GM19395 (cell line): ENCODE measurements at regions not wholly inside any gene's neighbourhood (a gene's known extent, or its start where the extent isn't known, plus 50 kb on each side); places are given as distances from the start of the nearest gene placed in this dataset.

Experiments used
- ATAC-seq: cut with Tn5 transposase; IDR thresholded peaks from one replicate; pipeline ENCODE4 v1.9.1; 2021; ENCODE audit warnings: mild to moderate bottlenecking, moderate library complexity; ENCODE audit not compliant: unreplicated experiment

DNA sequence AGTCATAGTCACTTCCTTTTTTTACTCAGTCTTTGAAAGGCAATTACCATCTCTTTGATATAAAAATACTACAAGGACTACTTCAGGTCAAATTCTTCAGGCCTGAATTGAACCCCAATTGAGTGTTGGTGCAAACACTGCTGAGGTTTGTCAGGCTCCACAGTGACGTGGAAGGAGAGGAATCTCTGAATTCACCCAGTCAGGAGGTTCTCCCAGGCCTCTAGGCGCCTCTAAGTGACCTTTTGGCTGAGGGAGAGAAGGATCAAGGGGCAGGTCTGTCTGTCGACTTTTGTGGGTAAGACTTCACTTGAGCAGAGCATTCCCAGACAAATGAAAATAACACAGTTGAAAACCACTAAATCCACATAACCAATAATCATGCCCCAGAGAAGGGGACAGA is 227.6 kb upstream of the CHRNA7 start:
- no peak for ATAC-seq

DNA sequence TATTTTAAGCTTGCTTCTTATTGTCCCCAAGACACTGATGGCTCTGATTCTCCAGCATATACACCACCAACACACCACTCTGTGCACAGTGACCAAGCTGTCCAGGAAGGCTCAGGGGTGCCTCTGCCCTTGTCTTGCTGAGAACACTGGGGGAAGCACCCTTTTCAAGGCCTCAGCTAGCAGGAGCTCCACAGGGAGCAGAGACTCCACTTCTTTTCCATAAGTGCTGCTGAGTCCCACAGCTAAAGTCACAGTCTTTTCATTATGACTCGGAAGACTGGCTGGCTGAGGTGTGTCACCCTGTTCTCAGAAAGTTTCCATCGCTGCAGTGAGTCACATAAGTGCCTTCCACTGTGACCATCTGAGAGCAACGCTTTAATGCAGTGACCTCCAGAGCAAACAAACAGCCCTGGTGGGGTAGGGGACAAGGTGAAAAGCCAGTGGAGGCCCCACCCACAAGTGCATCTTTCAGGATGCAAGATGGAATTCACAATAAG is 226.9 kb upstream of the CHRNA7 start:
- no peak for ATAC-seq

DNA sequence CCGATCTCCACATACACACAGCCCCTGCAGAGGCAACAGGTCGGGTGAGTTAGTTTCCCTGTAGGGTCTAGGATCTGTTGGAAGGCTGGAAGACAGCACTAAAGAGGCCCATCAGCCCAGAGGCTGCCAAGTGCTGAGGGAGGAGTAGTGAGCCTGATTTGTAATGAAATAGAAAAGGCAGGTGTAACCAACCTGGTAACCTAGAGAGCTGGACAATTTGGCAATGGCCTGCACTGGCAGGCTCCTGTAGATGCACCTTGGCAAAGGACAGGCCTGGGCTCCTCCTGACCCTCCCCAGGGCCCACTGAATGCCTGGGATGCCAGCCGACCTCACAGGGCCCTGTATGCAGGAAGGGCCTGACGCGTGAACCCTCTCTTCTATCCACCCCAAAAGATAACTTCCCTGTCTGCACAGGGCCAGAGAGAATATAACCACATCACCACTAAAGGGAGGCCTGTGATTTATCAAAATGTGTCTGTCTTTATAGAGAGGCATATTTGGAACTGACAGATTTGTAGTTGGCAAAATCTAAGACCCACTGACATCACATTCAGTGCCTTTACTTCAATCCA is 225.1 kb upstream of the CHRNA7 start:
- no peak for ATAC-seq

DNA sequence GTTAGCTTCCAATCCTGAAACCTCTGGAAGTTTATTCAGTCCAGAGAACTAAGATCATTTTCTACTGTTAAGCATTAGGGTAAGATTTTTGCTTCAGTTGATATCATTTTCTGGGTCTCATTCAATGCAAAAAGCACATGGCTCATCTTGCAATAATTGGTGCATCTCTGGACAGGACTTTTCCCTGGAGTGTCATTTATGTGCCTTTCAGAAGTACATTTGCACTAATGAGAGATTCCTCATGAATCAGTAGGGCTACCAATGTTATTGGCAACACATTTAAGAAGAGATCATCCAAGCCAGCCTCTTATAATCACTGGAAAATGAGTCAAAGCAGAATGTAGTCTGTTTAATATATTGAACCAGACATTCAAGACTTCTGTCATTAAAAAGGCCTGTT is 224.2 kb upstream of the CHRNA7 start:
- ATAC-seq = no peak

- no peak for ATAC-seq
Measured at GRCh38 chr15:31811641-31812040, 218.7 kb upstream of the CHRNA7 start.

DNA sequence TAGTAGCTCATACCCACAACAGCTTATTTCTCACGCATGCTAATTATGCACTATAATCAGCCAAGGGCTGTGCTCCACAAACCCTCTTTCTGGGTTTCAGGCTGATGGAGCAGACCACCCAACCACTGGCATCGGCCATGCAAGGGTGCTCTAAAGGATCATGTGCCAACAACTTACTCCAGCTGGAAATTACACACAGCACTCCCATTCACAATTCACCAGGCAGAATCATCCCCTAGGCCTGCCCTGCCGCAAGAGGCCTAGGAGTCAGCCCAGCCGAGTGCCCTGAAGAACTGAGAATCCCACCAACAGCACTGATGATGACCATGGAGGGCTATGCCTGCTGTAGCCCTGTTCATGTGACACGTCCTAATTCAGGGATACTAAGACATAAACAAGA is 216.2 kb upstream of the CHRNA7 start:
- ATAC-seq = no peak

DNA sequence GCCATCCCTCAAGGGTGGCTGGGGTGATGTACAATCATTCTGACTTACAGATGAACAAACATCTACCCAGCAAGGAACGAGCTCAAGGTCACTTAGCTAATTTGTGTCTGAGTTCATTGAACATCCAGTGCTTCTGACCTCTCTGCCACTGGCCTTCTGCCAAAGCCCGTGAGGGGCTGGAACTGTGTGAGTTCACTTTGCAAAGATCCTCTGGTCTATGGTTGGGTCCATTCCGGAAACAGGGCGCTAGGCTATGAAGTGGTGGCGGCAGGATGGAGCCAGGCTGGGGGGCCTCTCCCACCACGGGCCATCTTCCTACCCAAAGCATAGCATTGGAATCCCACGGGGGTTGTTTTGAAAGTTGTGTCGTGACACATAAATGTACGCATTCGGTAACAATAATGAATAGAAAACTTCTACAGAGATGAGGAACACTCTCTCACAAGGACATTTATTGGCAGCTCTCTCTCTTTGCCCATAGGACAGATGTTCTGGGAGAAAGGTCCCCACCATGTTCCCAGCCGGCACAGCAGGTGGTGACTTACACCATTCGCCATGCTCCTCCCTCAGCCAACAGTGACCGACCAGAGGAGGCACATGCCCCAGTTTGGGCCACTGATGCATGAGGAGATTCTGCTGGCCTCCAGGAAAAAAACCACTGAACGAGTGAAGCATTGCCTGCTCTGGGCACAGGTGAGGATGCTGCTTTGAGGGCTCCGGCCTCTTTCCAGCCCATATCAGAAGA is 214.7 kb upstream of the CHRNA7 start:
- ATAC-seq = no peak

- ATAC-seq = no peak
Measured at GRCh38 chr15:31822463-31822862, 207.9 kb upstream of the CHRNA7 start.

DNA sequence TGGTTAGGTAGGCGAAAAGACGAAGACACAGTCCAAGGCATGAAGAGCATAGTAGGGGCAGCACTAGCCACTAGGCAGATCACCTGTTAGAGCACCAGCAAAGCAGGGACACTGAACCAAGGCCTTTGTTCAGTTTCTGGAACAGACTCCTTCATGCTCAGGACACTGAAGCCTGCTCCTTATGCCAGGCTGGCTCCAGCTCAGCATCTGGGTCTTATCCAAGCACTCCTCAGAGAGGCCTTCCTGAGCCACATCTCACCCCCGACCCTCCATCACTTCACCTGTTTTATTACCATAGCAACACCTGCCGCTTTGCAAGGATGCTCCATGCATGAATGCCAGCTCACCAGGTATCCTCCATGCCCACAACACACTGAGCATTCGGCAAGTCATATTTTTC is 206.3 kb upstream of the CHRNA7 start:
- no peak for ATAC-seq

DNA sequence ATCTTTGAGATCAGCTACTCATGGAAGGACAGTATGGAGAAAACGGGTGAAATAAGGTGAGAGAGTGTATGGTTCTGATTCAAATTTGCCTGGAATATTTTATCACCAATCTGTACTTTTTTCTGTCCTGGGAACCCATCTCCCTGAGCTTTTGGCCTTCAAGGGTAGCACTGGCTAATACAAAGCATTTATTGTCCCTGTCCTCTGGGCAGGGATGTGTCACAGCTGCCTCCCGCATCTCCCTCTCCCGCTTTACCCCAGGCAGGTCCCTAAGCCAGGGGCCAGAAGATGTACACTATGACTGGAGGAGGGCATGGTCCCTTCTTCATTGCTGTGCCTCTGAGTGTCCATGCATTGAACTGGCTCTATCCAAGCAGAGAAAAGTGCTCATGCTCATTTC is 201.7 kb upstream of the CHRNA7 start:
- no peak for ATAC-seq

DNA sequence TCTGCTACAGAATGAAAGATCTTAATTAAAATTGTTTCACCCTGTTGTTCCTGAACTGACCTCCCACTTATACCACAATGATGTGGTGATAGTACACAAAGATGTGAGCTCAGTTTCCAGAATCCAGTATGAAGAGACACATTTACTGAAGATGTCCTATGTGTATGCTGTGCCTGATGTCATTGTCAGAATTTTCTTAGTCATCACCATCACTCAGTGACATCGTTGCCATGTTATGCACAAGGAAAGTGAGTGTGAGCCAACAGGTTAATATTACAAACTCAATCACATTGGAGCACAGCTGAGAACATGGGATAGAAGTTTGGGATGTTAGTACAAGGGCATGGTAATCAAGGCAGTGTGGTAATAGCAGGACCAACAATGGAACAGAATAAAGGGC is 199.7 kb upstream of the CHRNA7 start:
- no peak for ATAC-seq

DNA sequence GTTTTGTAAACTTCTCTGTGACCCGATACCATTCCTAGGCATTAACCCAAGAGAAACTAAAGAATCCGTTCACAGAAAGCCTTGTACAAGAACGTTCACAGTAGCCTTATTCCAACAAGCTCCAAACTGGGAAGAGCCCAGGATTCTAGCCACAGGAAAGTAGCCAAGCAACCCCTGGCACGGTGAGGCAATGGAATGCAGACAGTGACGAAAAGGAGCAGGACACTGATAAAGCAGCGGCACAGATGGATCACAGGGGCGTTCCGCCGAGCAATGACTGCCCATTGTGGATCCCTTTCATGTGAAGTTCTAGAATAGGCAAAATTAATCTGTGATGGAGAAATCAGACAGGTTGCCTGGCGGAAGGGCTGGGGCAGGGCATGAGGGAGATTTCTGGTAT is 198.7 kb upstream of the CHRNA7 start:
- no peak for ATAC-seq

- ATAC-seq = no peak
Measured at GRCh38 chr15:31834654-31835053, 195.7 kb upstream of the CHRNA7 start.

GRCh38 chr15:31839388-31839787 is 190.9 kb upstream of the CHRNA7 start:
- ATAC-seq = no peak

DNA sequence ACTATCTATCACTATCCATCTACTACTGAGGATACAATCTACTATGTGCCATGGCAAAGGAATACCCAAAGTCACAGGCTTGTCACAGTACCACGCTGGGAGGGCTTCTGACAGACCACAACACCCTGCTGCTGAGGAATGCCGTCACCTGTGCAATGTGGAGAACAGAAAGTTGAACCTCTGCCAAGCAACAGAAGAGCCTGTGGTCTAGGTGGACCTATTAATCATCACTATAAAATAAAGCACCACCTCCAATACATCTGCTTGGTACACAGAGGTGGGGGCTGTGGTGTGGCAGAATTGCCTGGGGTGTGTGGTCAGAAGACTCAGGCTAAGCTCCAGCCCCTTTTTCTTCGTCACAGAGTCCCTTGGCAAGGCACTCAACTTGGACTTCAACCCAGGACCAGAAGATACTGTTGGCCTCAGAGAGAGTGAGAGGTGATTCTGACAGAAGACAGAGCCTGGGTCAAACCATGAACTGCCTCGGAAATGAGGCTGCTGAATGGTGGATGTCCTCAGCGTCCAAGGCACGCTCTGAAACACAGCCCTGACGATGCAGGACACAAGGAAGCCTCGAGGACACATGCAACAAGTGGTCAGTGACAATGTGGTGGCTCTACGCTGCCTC is 189.4 kb upstream of the CHRNA7 start:
- ATAC-seq = no peak

- ATAC-seq = no peak
Measured at GRCh38 chr15:31842532-31843195, 187.7 kb upstream of the CHRNA7 start.

GRCh38 chr15:31843426-31844055 is 186.8 kb upstream of the CHRNA7 start:
- no peak for ATAC-seq

DNA sequence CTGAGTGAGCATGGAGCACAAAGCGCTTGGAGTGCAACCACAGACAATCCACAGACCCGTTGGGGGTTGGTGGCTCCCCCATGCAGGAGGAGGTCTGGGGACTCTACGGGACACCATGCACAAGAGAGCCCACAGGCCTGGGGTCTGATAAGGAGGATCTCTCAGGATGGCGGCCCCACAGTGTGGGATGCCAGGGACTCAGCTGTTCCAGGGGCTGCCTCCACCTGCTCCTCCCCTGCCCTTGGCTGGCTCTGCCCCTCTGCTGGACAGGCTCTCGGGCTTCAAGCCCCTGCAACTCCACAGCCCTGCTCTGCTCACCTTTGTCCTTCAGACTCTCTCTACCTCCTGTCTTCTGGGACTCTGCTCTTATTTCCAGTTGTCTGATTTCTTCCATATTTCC is 184.5 kb upstream of the CHRNA7 start:
- ATAC-seq = no peak

DNA sequence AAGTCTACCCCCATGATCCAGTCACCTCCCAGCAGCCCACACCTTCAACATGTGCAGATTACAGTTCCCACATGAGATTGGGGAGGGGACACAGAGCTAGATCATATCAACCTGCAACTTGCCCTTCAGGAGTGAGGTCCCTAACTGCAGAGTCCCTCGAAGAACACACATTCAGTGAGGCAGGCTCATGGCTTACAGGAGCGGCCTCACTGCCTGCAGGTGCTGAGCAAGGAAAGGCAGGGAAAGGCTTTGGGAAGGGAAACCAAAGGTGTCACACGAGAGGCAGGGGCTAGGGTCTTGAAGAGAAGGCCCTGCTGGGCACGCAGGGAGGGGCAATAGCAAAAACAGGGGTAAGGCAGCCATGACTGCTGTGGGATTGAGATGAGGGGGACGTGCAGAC is 182.4 kb upstream of the CHRNA7 start:
- no peak for ATAC-seq

GRCh38 chr15:31848621-31849020 is 181.7 kb upstream of the CHRNA7 start:
- ATAC-seq = no peak
